ENCODE measurements at regions not wholly inside any gene's neighbourhood (a gene's known extent, or its start where the extent isn't known, plus 50 kb on each side); places are given as distances from the start of the nearest gene placed in this dataset.
"Not testable (repeated sequence)": the region's sequence is repeated elsewhere in the genome, so short reads cannot be mapped to it uniquely, and the experiment has no call there.

- no peak for DNase-seq
Observed at GRCh38 chr1:5682626-5683225, 309.5 kb downstream of the NPHP4 start.

- no peak for DNase-seq
Observed at GRCh38 chr1:5681654-5682053, 310.6 kb downstream of the NPHP4 start.

- no peak for DNase-seq
Observed at GRCh38 chr1:5680600-5680999, 311.6 kb downstream of the NPHP4 start.

GRCh38 chr1:5678759-5679158, 313.5 kb downstream of the NPHP4 start:
- DNase-seq: no peak

GRCh38 chr1:5672355-5672754, 319.9 kb downstream of the NPHP4 start:
- DNase-seq: not testable (repeated sequence)

GRCh38 chr1:5670590-5671350, 321.5 kb downstream of the NPHP4 start:
- no peak for DNase-seq

- no peak for DNase-seq
Observed at GRCh38 chr1:5667513-5668325, 324.5 kb downstream of the NPHP4 start.

GRCh38 chr1:5664906-5665875, 327.0 kb downstream of the NPHP4 start:
- no peak for DNase-seq

- no peak for DNase-seq
Observed at GRCh38 chr1:5664081-5664768, 328.0 kb downstream of the NPHP4 start.

- no peak for DNase-seq
Observed at GRCh38 chr1:5662744-5663126, 329.5 kb downstream of the NPHP4 start.

GRCh38 chr1:5662086-5662743, 330.0 kb downstream of the NPHP4 start:
- DNase-seq: no peak

GRCh38 chr1:5661196-5662085, 330.8 kb downstream of the NPHP4 start:
- DNase-seq: no peak

GRCh38 chr1:5660141-5660935, 331.9 kb downstream of the NPHP4 start:
- no peak for DNase-seq

- no peak for DNase-seq
Observed at GRCh38 chr1:5659606-5660005, 332.6 kb downstream of the NPHP4 start.

GRCh38 chr1:5658340-5659316, 333.6 kb downstream of the NPHP4 start:
- DNase-seq: no peak

GRCh38 chr1:5651964-5652821, 340.0 kb downstream of the NPHP4 start:
- no peak for DNase-seq

- DNase-seq: no peak
Observed at GRCh38 chr1:5651473-5651872, 340.8 kb downstream of the NPHP4 start.

Measured in NCI-H510A (cell line).